ENCODE measurements at regions not wholly inside any gene's neighbourhood (a gene's known extent, or its start where the extent isn't known, plus 50 kb on each side); places are given as distances from the start of the nearest gene placed in this dataset.

- H2AFZ ChIP-seq (ENCODE audit: low read depth, low read length): no peak overlapping the region
- H3K9me3 ChIP-seq (replicated peaks; ENCODE audit: control insufficient read depth, insufficient read depth, low read length): no peaks in the 10 kb centered on the region
- FAIRE-seq: no peak
- TF ChIP-seq EZH2 (IDR thresholded peaks at IDR 0.05; ENCODE audit: borderline replicate concordance, low read depth, low read length, severe bottlenecking): no peak
- TF ChIP-seq, protein P1, sequence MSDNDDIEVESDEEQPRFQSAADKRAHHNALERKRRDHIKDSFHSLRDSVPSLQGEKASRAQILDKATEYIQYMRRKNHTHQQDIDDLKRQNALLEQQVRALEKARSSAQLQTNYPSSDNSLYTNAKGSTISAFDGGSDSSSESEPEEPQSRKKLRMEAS (IDR thresholded peaks at IDR 0.05; ENCODE audit: insufficient read depth, insufficient read length): no peak
- TF ChIP-seq POLR2AphosphoS5 (IDR thresholded peaks at IDR 0.05; ENCODE audit: insufficient read depth, low read depth, low read length): no peak
- TF ChIP-seq JUN (IDR thresholded peaks at IDR 0.05; ENCODE audit: borderline replicate concordance, insufficient read depth, insufficient read length, low read depth): no peak
- no peak for TF ChIP-seq FOS (IDR thresholded peaks at IDR 0.05; ENCODE audit: borderline replicate concordance, insufficient read depth, low read length)
- TF ChIP-seq, protein P2, sequence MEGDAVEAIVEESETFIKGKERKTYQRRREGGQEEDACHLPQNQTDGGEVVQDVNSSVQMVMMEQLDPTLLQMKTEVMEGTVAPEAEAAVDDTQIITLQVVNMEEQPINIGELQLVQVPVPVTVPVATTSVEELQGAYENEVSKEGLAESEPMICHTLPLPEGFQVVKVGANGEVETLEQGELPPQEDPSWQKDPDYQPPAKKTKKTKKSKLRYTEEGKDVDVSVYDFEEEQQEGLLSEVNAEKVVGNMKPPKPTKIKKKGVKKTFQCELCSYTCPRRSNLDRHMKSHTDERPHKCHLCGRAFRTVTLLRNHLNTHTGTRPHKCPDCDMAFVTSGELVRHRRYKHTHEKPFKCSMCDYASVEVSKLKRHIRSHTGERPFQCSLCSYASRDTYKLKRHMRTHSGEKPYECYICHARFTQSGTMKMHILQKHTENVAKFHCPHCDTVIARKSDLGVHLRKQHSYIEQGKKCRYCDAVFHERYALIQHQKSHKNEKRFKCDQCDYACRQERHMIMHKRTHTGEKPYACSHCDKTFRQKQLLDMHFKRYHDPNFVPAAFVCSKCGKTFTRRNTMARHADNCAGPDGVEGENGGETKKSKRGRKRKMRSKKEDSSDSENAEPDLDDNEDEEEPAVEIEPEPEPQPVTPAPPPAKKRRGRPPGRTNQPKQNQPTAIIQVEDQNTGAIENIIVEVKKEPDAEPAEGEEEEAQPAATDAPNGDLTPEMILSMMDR (IDR thresholded peaks at IDR 0.05; ENCODE audit: extremely low read depth in 1 of 2, insufficient read depth in 1 of 2, low read depth in 1 of 2, low read length in 2 of 2): no peak
- no peak for TF ChIP-seq MYC (IDR thresholded peaks at IDR 0.05; ENCODE audit: low read depth, low read length)
- no peak for TF ChIP-seq POLR2A (IDR thresholded peaks at IDR 0.05; ENCODE audit: low read depth, low read length)
- TF ChIP-seq GATA2 (IDR thresholded peaks at IDR 0.05; ENCODE audit: insufficient read depth, insufficient read length, low read depth, low read length): no peak
- H3K9me1 ChIP-seq (replicated peaks; ENCODE audit: control insufficient read depth, extremely low read depth, insufficient read depth, low read length): no peaks in the 10 kb centered on the region
- no peak overlapping the region for H3K4me2 ChIP-seq (ENCODE audit: insufficient read depth, low read length)
- H3K79me2 ChIP-seq (ENCODE audit: control insufficient read depth, insufficient read depth, low read length): no peaks in the 10 kb centered on the region
- H3K36me3 ChIP-seq (ENCODE audit: control insufficient read depth in 2 of 2, extremely low read depth in 1 of 2, insufficient read depth in 2 of 2, low read length in 2 of 2): no peaks in the 10 kb centered on the region
- ChIA-PET POLR2A (no interaction called here), CTCF (no interaction called here)
- H3K27me3 ChIP-seq (ENCODE audit: control insufficient read depth in 2 of 2, insufficient read depth in 2 of 2, low read length in 2 of 2): no peaks in the 10 kb centered on the region
- no peak for DNase-seq (ENCODE audit: low read depth, low spot score)
- H4K20me1 ChIP-seq (replicated peaks; ENCODE audit: control insufficient read depth, extremely low read depth, insufficient read depth, low read length): no peaks in the 10 kb centered on the region
- no TSS peak for BruUV-seq (replicated peaks)
- no peak overlapping the region for H3K9ac ChIP-seq (replicated peaks; ENCODE audit: extremely low read depth, insufficient read depth, low read length)
- H3K27ac ChIP-seq (ENCODE audit: insufficient read depth, low read depth, low read length): no peak overlapping the region
- dilution Hi-C loops (cut with MboI; ENCODE audit: extremely low pct_ligation_motif_present, low sequenced_read_pairs): no loop called here
- no peaks in the 10 kb centered on the region for H3K4me1 ChIP-seq (ENCODE audit: control insufficient read depth, extremely low read depth, insufficient read depth, low read length)
- no peak overlapping the region for H3K4me3 ChIP-seq (replicated peaks in 1 of 3; ENCODE audit: insufficient read depth in 1 of 3, low read depth in 1 of 3, low read length in 3 of 3)
- intact Hi-C loops (cut with micrococcal nuclease): loop anchor here (10.0 kb wide), 1 partner anchor 264 kb away; no protein-coding TSS in a partner anchor
Observed at GRCh38 chr22:44628835-44629234, 73.2 kb upstream of the PRR5 start.

Measured in endothelial cell of umbilical vein (primary cell).